ENCODE measurements at regions not wholly inside any gene's neighbourhood (a gene's known extent, or its start where the extent isn't known, plus 50 kb on each side); places are given as distances from the start of the nearest gene placed in this dataset.

DNA sequence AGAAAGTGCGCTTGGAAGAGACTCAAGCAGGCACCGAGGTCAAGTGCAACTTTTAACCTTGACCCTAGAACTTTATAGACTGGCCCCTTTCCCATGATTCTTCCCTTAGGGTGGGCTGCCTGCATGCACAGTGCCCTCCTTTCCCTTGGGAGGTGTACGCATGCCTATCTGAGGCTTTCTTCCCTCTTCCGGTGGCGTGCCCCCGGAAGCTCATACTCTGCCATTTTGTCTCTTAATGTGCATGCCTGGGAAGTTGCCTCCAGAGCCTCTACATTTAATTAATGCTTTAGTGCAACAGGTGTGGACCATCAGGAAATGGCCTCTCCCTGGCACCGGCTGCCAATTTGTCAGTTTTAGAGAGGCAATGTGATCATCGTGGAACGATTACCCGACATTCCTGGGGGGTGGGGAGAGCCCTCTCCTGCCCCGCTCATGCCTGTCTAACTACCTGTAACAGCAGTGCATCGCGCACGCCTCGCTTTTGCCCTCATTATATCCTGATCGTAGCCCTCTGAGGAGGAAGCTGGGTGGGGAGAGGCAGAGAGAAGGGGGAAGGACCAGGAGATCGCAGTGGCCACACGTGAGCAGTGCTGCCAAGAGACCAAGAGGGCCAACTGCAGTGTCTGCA, 194.8 kb downstream of the TFCP2L1 start:
- Histone ChIP-seq H3K79me2 (ENCODE audit: insufficient read depth, low read length) (no peaks in the 10 kb centered on the region), H3K4me2 (ENCODE audit: low read length) (no peak overlapping the region), H4K20me1 (ENCODE audit: insufficient read depth, low read length) (no peaks in the 10 kb centered on the region), H3K27me3 (ENCODE audit: insufficient read depth, low read length) (peaks cover 11% of the 10 kb centered on the region), H3K9ac (ENCODE audit: low read length) (no peak overlapping the region), H3K4me1 (ENCODE audit: insufficient read depth, low read length) (no peaks in the 10 kb centered on the region), H3K36me3 (ENCODE audit: insufficient read depth, low read length) (no peaks in the 10 kb centered on the region), H3K4me3 (ENCODE audit: insufficient read depth, low read depth, low read length) (no peak overlapping the region), H3K9me3 (ENCODE audit: insufficient read depth, low read depth, low read length) (no peaks in the 10 kb centered on the region), H2AFZ (ENCODE audit: low read depth, low read length) (no peak overlapping the region), H3K27ac (ENCODE audit: low read depth, low read length) (no peak overlapping the region)
- Mint-ChIP-seq H3K9me3 (ENCODE audit: unreplicated experiment) (peaks cover 2% of the 10 kb centered on the region), H3K27ac (ENCODE audit: unreplicated experiment) (no peak overlapping the region), H3K27me3 (ENCODE audit: low read depth, unreplicated experiment) (peaks cover 28% of the 10 kb centered on the region), H3K4me3 (ENCODE audit: unreplicated experiment) (no peak overlapping the region), H3K4me1 (ENCODE audit: low read depth, unreplicated experiment) (peaks cover 3% of the 10 kb centered on the region), H3K36me3 (ENCODE audit: low read depth, unreplicated experiment) (no peaks in the 10 kb centered on the region)
- DNase-seq (ENCODE audit: low read depth) (no peak), FAIRE-seq (no peak)
- TF ChIP-seq CTCF (IDR thresholded peaks at IDR 0.05; ENCODE audit: insufficient read depth, low read depth, low read length) = no peak
- no peak for TF ChIP-seq EZH2 (IDR thresholded peaks at IDR 0.05; ENCODE audit: insufficient read depth, low read length)

DNA sequence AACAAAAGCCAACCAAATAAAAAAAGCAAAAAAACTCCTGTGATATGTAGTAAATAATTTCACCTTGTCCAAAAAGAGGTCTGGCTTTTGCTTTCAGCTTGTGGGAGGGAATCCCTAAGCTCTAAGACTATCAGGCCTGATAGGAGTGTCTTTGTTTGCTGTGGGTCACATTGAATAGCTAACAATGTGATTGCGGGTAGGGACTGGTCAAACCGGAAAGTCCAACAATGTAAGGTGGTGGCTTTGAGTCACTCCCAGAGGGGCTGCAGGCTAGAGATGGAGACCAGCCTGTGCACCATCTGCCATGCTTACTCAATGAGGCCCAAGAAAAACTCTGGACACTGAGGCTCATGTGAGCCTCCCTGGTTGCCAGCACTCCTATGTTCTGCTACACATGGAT, 192.9 kb downstream of the TFCP2L1 start:
- no peak overlapping the region for H3K27ac Mint-ChIP-seq (ENCODE audit: unreplicated experiment)
- no peak for FAIRE-seq

More for the DNA sequence above, 192.9 kb downstream of the TFCP2L1 start:
- H3K9me3 Mint-ChIP-seq (ENCODE audit: unreplicated experiment) = peaks cover 2% of the 10 kb centered on the region
- Histone ChIP-seq H3K9ac (ENCODE audit: low read length) (no peak overlapping the region), H3K79me2 (ENCODE audit: insufficient read depth, low read length) (no peaks in the 10 kb centered on the region), H2AFZ (ENCODE audit: low read depth, low read length) (no peak overlapping the region), H4K20me1 (ENCODE audit: insufficient read depth, low read length) (no peaks in the 10 kb centered on the region), H3K9me3 (ENCODE audit: insufficient read depth, low read depth, low read length) (no peaks in the 10 kb centered on the region), H3K4me1 (ENCODE audit: insufficient read depth, low read length) (no peaks in the 10 kb centered on the region), H3K4me3 (ENCODE audit: insufficient read depth, low read depth, low read length) (no peak overlapping the region), H3K27ac (ENCODE audit: low read depth, low read length) (no peak overlapping the region), H3K4me2 (ENCODE audit: low read length) (no peak overlapping the region), H3K27me3 (ENCODE audit: insufficient read depth, low read length) (peaks cover 13% of the 10 kb centered on the region), H3K36me3 (ENCODE audit: insufficient read depth, low read length) (no peaks in the 10 kb centered on the region)
- no peak for DNase-seq (ENCODE audit: low read depth)
- TF ChIP-seq CTCF (IDR thresholded peaks at IDR 0.05; ENCODE audit: insufficient read depth, low read depth, low read length) = no peak
- no peak for TF ChIP-seq EZH2 (IDR thresholded peaks at IDR 0.05; ENCODE audit: insufficient read depth, low read length)
- no peak overlapping the region for H3K4me3 Mint-ChIP-seq (ENCODE audit: unreplicated experiment)
- peaks cover 25% of the 10 kb centered on the region for H3K27me3 Mint-ChIP-seq (ENCODE audit: low read depth, unreplicated experiment)
- peaks cover 3% of the 10 kb centered on the region for H3K4me1 Mint-ChIP-seq (ENCODE audit: low read depth, unreplicated experiment)
- no peaks in the 10 kb centered on the region for H3K36me3 Mint-ChIP-seq (ENCODE audit: low read depth, unreplicated experiment)
